ENCODE measurements at regions not wholly inside any gene's neighbourhood (a gene's known extent, or its start where the extent isn't known, plus 50 kb on each side); places are given as distances from the start of the nearest gene placed in this dataset.

DNA sequence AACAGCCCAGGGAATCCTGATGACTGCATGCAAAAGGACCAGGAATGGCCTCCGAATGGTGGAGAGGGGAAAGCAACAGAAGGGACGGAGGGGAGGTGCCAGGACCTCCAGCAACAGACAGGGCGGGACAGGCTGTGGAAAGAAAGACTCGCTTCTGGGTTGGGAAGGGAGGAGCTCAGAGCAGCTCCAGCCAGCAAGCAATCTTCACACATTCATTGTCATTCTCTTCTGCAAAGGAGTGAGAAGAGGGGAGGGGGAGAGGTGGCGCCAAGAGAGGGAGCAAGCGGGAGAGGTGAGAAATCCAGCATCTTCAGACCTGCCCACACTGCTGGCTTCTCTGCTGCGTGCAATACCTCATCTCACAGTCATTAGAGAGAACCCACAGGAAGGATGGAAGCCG, 509.0 kb downstream of the BUD13 start:
- TF ChIP-seq FOSL2 (IDR thresholded peaks at IDR 0.05; ENCODE audit: borderline replicate concordance, low read depth) (no peak), RAD21 (IDR thresholded peaks at IDR 0.05; ENCODE audit: low read length) (no peak), GABPA (IDR thresholded peaks at IDR 0.05; ENCODE audit: low read depth) (no peak), EZH2phosphoT487 (IDR thresholded peaks at IDR 0.05; ENCODE audit: borderline replicate concordance, low read depth) (no peak), SMC3 (IDR thresholded peaks at IDR 0.05; ENCODE audit: low read depth, low read length) (no peak), NFIC (IDR thresholded peaks at IDR 0.05; ENCODE audit: borderline replicate concordance) (no peak), TCF12 (IDR thresholded peaks at IDR 0.05) (no peak), TAF1 (IDR thresholded peaks at IDR 0.05; ENCODE audit: borderline replicate concordance, low read depth, low read length) (no peak), MXI1 (IDR thresholded peaks at IDR 0.05; ENCODE audit: low read depth, low read length) (no peak)
- POLR2A ChIA-PET, result no interaction called here

DNA sequence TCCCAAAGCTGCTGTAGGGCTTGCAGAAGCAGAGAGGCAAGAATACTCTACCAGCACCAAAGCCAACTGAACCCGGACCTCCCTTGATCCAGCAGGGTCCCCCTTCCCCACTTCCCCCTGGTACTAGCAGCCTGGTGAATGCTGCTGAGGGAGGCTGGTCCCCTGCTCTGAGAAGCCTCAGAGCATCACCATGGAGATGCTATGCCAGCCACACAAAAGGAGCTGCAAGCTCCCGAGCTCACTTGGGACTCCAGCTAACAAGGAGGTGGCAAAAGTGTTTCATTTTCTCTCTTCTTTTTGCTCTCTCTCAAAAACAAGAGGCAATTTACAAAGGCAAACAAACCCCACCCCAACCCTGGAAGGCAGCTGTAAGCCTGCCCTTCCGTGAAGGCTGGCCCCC, 509.8 kb downstream of the BUD13 start:
- Histone ChIP-seq H3K9me3 (no peaks in the 10 kb centered on the region), H3K79me2 (ENCODE audit: insufficient read depth) (no peaks in the 10 kb centered on the region), H3K9me2 (no peaks in the 10 kb centered on the region), H3K27ac (ENCODE audit: low read depth in 2 of 2, low read length in 1 of 2) (no peak overlapping the region), H3K36me3 (replicated peaks in 1 of 2; ENCODE audit: control insufficient read depth in 1 of 2, insufficient read depth in 2 of 2, low read length in 1 of 2) (no peaks in the 10 kb centered on the region), H2AFZ (ENCODE audit: low read depth) (no peak overlapping the region), H3K4me3 (ENCODE audit: low read depth in 2 of 2, low read length in 1 of 2) (no peak overlapping the region), H3K4me1 (ENCODE audit: control insufficient read depth in 1 of 2, insufficient read depth in 2 of 2, low read depth in 1 of 2, low read length in 1 of 2) (no peaks in the 10 kb centered on the region; a peak in 1 of 4 replicates), H4K20me1 (ENCODE audit: insufficient read depth) (no peaks in the 10 kb centered on the region), H3F3A (replicated peaks; ENCODE audit: insufficient read depth) (no peaks in the 10 kb centered on the region), H3K4me2 (no peak overlapping the region), H3K9ac (no peak overlapping the region), H3K27me3 (ENCODE audit: insufficient read depth) (0 out of 2 replicates have a peak, but pooled peaks cover 4% of the 10 kb centered on the region)
- WGBS (ENCODE audit: low lambda C conversion rate), result 17% methylated on average over 2 of the region's 3 CpGs
- DNase-seq, result no peak
- CTCF ChIA-PET, result interaction anchor here (0.8 to 1.7 kb wide), 4 partner anchors 10 to 32 kb away, joined by 3 to 4 read pairs (median 3); no protein-coding TSS in a partner anchor
- TF ChIP-seq FOSL2 (IDR thresholded peaks at IDR 0.05; ENCODE audit: borderline replicate concordance, low read depth), result no peak
- no peak for TF ChIP-seq YY1 (IDR thresholded peaks at IDR 0.05; ENCODE audit: low read depth)
- no peak for TF ChIP-seq RXRA (IDR thresholded peaks at IDR 0.05; ENCODE audit: borderline replicate concordance, low read depth)
- no peak for TF ChIP-seq POLR2AphosphoS5 (IDR thresholded peaks at IDR 0.05; ENCODE audit: low read depth, low read length)
- no peak for TF ChIP-seq TCF12 (IDR thresholded peaks at IDR 0.05)
- TF ChIP-seq EZH2phosphoT487 (IDR thresholded peaks at IDR 0.05; ENCODE audit: borderline replicate concordance, low read depth), result no peak
- TF ChIP-seq EP300 (IDR thresholded peaks at IDR 0.05; ENCODE audit: borderline replicate concordance in 1 of 2, low read depth in 1 of 2, low read length in 1 of 2), result no peak
- TF ChIP-seq MXI1 (IDR thresholded peaks at IDR 0.05; ENCODE audit: low read depth, low read length), result no peak
- TF ChIP-seq, protein P1, sequence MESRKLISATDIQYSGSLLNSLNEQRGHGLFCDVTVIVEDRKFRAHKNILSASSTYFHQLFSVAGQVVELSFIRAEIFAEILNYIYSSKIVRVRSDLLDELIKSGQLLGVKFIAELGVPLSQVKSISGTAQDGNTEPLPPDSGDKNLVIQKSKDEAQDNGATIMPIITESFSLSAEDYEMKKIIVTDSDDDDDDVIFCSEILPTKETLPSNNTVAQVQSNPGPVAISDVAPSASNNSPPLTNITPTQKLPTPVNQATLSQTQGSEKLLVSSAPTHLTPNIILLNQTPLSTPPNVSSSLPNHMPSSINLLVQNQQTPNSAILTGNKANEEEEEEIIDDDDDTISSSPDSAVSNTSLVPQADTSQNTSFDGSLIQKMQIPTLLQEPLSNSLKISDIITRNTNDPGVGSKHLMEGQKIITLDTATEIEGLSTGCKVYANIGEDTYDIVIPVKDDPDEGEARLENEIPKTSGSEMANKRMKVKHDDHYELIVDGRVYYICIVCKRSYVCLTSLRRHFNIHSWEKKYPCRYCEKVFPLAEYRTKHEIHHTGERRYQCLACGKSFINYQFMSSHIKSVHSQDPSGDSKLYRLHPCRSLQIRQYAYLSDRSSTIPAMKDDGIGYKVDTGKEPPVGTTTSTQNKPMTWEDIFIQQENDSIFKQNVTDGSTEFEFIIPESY (IDR thresholded peaks at IDR 0.05; ENCODE audit: borderline replicate concordance, low read depth), result no peak
- TF ChIP-seq, protein P2, sequence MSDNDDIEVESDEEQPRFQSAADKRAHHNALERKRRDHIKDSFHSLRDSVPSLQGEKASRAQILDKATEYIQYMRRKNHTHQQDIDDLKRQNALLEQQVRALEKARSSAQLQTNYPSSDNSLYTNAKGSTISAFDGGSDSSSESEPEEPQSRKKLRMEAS (IDR thresholded peaks at IDR 0.05; ENCODE audit: low read depth), result no peak
- TF ChIP-seq, protein P3, sequence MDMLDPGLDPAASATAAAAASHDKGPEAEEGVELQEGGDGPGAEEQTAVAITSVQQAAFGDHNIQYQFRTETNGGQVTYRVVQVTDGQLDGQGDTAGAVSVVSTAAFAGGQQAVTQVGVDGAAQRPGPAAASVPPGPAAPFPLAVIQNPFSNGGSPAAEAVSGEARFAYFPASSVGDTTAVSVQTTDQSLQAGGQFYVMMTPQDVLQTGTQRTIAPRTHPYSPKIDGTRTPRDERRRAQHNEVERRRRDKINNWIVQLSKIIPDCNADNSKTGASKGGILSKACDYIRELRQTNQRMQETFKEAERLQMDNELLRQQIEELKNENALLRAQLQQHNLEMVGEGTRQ (IDR thresholded peaks at IDR 0.05; ENCODE audit: borderline replicate concordance, low read depth, low read length), result no peak
- TF ChIP-seq JUND (IDR thresholded peaks at IDR 0.05), result no peak
- TF ChIP-seq FOXM1 (IDR thresholded peaks at IDR 0.05; ENCODE audit: low read depth), result no peak
- TF ChIP-seq, protein P4, sequence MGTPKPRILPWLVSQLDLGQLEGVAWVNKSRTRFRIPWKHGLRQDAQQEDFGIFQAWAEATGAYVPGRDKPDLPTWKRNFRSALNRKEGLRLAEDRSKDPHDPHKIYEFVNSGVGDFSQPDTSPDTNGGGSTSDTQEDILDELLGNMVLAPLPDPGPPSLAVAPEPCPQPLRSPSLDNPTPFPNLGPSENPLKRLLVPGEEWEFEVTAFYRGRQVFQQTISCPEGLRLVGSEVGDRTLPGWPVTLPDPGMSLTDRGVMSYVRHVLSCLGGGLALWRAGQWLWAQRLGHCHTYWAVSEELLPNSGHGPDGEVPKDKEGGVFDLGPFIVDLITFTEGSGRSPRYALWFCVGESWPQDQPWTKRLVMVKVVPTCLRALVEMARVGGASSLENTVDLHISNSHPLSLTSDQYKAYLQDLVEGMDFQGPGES (IDR thresholded peaks at IDR 0.05; ENCODE audit: low read depth, low read length), result no peak
- no peak for TF ChIP-seq GABPA (IDR thresholded peaks at IDR 0.05; ENCODE audit: low read depth)
- TF ChIP-seq SIN3A (IDR thresholded peaks at IDR 0.05; ENCODE audit: borderline replicate concordance, low read depth, low read length), result no peak
- no peak for TF ChIP-seq FOXJ3 (CRISPR knock-in tag; IDR thresholded peaks at IDR 0.05)
- POLR2A ChIA-PET, result no interaction called here

More for the DNA sequence above, 509.0 kb downstream of the BUD13 start:
- no peaks in the 10 kb centered on the region for H3F3A ChIP-seq (replicated peaks; ENCODE audit: insufficient read depth)
- no peak overlapping the region for H2AFZ ChIP-seq (ENCODE audit: low read depth)
- H3K9me3 ChIP-seq, result no peaks in the 10 kb centered on the region
- WGBS (ENCODE audit: low lambda C conversion rate), result 53% methylated on average over 8 of the region's 8 CpGs
- no peak overlapping the region for H3K4me2 ChIP-seq
- H3K4me1 ChIP-seq (ENCODE audit: control insufficient read depth in 1 of 2, insufficient read depth in 2 of 2, low read depth in 1 of 2, low read length in 1 of 2), result no peaks in the 10 kb centered on the region; a peak in 1 of 4 replicates
- DNase-seq, result no peak
- no peaks in the 10 kb centered on the region for H3K79me2 ChIP-seq (ENCODE audit: insufficient read depth)
- H3K36me3 ChIP-seq (replicated peaks in 1 of 2; ENCODE audit: control insufficient read depth in 1 of 2, insufficient read depth in 2 of 2, low read length in 1 of 2), result no peaks in the 10 kb centered on the region
- no peak overlapping the region for H3K9ac ChIP-seq
- H3K27me3 ChIP-seq (ENCODE audit: insufficient read depth), result 0 out of 2 replicates have a peak, but pooled peaks cover 4% of the 10 kb centered on the region
- CTCF ChIA-PET, result interaction anchor here (1.7 kb wide), 1 partner anchor 12 kb away, joined by 4 read pairs; no protein-coding TSS in a partner anchor
- no peaks in the 10 kb centered on the region for H3K9me2 ChIP-seq
- H3K27ac ChIP-seq (ENCODE audit: low read depth in 2 of 2, low read length in 1 of 2), result no peak overlapping the region
- no peaks in the 10 kb centered on the region for H4K20me1 ChIP-seq (ENCODE audit: insufficient read depth)
- H3K4me3 ChIP-seq (ENCODE audit: low read depth in 2 of 2, low read length in 1 of 2), result no peak overlapping the region

Data from SK-N-SH (cell line).